ENCODE measurements at regions not wholly inside any gene's neighbourhood (a gene's known extent, or its start where the extent isn't known, plus 50 kb on each side); places are given as distances from the start of the nearest gene placed in this dataset.

GRCh38 chr1:37085393-37085792, 51.1 kb upstream of the GRIK3 start:
- no peak for TF ChIP-seq CTCF (IDR thresholded peaks at IDR 0.05; ENCODE audit: low read depth, low read length)
- no peak for DNase-seq (ENCODE audit: extremely low read depth, low read depth)

GRCh38 chr1:37089750-37090149, 55.4 kb upstream of the GRIK3 start:
- DNase-seq (ENCODE audit: extremely low read depth, low read depth), result no peak
- TF ChIP-seq CTCF (IDR thresholded peaks at IDR 0.05; ENCODE audit: low read depth, low read length), result no peak

GRCh38 chr1:37090671-37091070, 56.4 kb upstream of the GRIK3 start:
- TF ChIP-seq CTCF (IDR thresholded peaks at IDR 0.05; ENCODE audit: low read depth, low read length), result no peak

GRCh38 chr1:37092937-37093336, 58.6 kb upstream of the GRIK3 start:
- no peak for DNase-seq (ENCODE audit: extremely low read depth, low read depth)
- TF ChIP-seq CTCF (IDR thresholded peaks at IDR 0.05; ENCODE audit: low read depth, low read length), result no peak

More at GRCh38 chr1:37090671-37091070, 56.4 kb upstream of the GRIK3 start:
- no peak for DNase-seq (ENCODE audit: extremely low read depth, low read depth)

GRCh38 chr1:37094302-37094701, 60.0 kb upstream of the GRIK3 start:
- no peak for TF ChIP-seq CTCF (IDR thresholded peaks at IDR 0.05; ENCODE audit: low read depth, low read length)
- DNase-seq (ENCODE audit: extremely low read depth, low read depth), result no peak

- TF ChIP-seq CTCF (IDR thresholded peaks at IDR 0.05; ENCODE audit: low read depth, low read length), result no peak
- no peak for DNase-seq (ENCODE audit: extremely low read depth, low read depth)
These were observed 62.2 kb upstream of the GRIK3 start for GRCh38 chr1:37096523-37096922.

- no peak for DNase-seq (ENCODE audit: extremely low read depth, low read depth)
- TF ChIP-seq CTCF (IDR thresholded peaks at IDR 0.05; ENCODE audit: low read depth, low read length), result no peak
These were observed 63.4 kb upstream of the GRIK3 start for GRCh38 chr1:37097731-37098130.
